CD4-positive, alpha-beta T cell (primary cell): ENCODE measurements at regions not wholly inside any gene's neighbourhood (a gene's known extent, or its start where the extent isn't known, plus 50 kb on each side); places are given as distances from the start of the nearest gene placed in this dataset.

Source experiments
- ATAC-seq: fragments of 200-7000 bp; cut with Tn5 transposase; one replicate; pipeline ENCODE4 v1.10.0; 2022; ENCODE audit warnings: mild to moderate bottlenecking; ENCODE audit not compliant: poor library complexity
- CTCF ChIA-PET: fragments of 350-600 bp; sonication (Branson Sonifier 250); formaldehyde crosslinking; loops from one replicate; lab custom pipeline; 2021; ENCODE audit warnings: antibody characterized with exemption, inconsistent platforms; lab: Charles Lee
- POLR2A ChIA-PET: fragments of 350-600 bp; sonication (Branson Sonifier 250); formaldehyde crosslinking; loops from one replicate; lab custom pipeline; 2021; ENCODE audit warnings: antibody characterized with exemption, inconsistent platforms; lab: Charles Lee
- DNase-seq, 14 experiments: peaks; one replicate each; pipeline ENCODE4 v3.0.0-alpha.2; 2013 to 2020; ENCODE audit warnings: mixed read lengths in 2 of 14
- H3K27ac ChIP-seq, 2 donors: one replicate each; pipeline versions ENCODE4 v1.5.1 to v1.7.0; 2013; ENCODE audit warnings: low read length in 2 of 2, low read depth in 1 of 2, mild to moderate bottlenecking in 1 of 2
- H3K27me3 ChIP-seq, 2 experiments: 1 replicate in 1 of 2; 2 replicates in 1 of 2; pipeline versions ENCODE4 v1.6.1 to v1.7.0; 2013; ENCODE audit warnings: low read length in 2 of 2, control low read depth in 1 of 2, mild to moderate bottlenecking in 1 of 2, moderate library complexity in 1 of 2; ENCODE audit not compliant: insufficient read depth in 2 of 2, control insufficient read depth in 1 of 2
- H3K36me3 ChIP-seq: one replicate; pipeline ENCODE4 v1.6.1; 2013; ENCODE audit warnings: low read length, control low read depth; ENCODE audit not compliant: insufficient read depth
- H3K4me1 ChIP-seq: one replicate; pipeline ENCODE4 v1.6.1; 2013; ENCODE audit warnings: low read length, control low read depth; ENCODE audit not compliant: insufficient read depth
- H3K4me3 ChIP-seq: one replicate; pipeline ENCODE4 v1.5.1; 2013; ENCODE audit warnings: mild to moderate bottlenecking, low read length, moderate library complexity
- H3K9me3 ChIP-seq, 2 experiments: 1 replicate in 1 of 2; 2 replicates in 1 of 2; pipeline versions ENCODE4 v1.6.1 to v1.7.0; 2013; ENCODE audit warnings: low read length in 2 of 2, mild to moderate bottlenecking in 2 of 2, control low read depth in 1 of 2, moderate library complexity in 1 of 2; ENCODE audit not compliant: control insufficient read depth in 1 of 2, insufficient read depth in 1 of 2
- H3K27ac Mint-ChIP-seq: one replicate; pipeline ENCODE4 v1.8.0; 2020; ENCODE audit warnings: mixed read lengths
- H3K27me3 Mint-ChIP-seq: one replicate; pipeline ENCODE4 v1.8.0; 2021; ENCODE audit warnings: mixed read lengths
- H3K36me3 Mint-ChIP-seq: one replicate; pipeline ENCODE4 v1.8.0; 2021; ENCODE audit warnings: low read depth, mixed read lengths
- H3K4me1 Mint-ChIP-seq: one replicate; pipeline ENCODE4 v1.8.0; 2021; ENCODE audit warnings: low read depth, mixed read lengths
- H3K4me3 Mint-ChIP-seq: one replicate; pipeline ENCODE4 v1.8.0; 2020; ENCODE audit warnings: mild to moderate bottlenecking, mixed read lengths
- H3K9me3 Mint-ChIP-seq: one replicate; pipeline ENCODE4 v1.8.0; 2020; ENCODE audit warnings: mixed read lengths
- intact Hi-C, 2 experiments: fragments of 100-400 bp; cut with DNase I in 1 of 2; cut with micrococcal nuclease in 1 of 2; formaldehyde crosslinking; loops; one replicate each; pipeline versions ENCODE4 v1.15.1 to v1.9.0; 2023 to 2025; cut with DNase I, micrococcal nuclease
- TF ChIP-seq, protein P1 (sequence below): fragments of 200-600 bp; IDR thresholded peaks from one replicate; pipeline ENCODE4 v1.8.0; 2022; ENCODE audit warnings: antibody characterized with exemption, mild to moderate bottlenecking

DNA sequence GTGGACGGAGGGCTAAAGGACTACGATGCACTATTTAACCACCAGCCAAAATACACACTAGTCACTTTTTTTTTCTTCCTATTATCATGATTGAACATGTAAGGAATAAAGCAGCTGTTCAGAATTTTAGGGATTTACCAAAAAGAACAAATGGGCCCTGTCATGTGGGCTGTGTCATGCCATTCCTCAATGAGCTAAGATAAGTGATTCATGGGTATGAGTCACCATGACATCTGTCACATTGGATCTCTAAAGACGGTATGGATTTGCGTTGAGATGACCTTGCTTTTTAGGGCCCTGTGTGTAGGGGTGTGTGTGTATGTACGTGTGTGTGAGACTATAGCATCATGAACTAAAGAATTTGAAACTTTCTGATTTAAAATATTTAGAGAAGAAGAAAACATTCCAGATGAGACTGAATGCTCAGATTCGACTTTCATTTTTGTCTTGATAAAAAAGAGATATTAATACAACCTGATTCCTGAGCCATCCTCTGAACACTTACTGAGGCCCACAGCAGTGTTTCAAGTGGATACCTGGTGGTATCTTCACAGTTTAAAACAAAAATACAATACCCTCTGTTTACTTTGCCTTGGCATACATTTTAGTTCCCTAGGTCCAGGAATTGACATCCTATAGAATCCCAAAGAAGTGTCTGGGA is 246.1 kb upstream of the DUSP10 start:
- H3K27me3 Mint-ChIP-seq = peaks cover 3% of the 10 kb centered on the region
- H3K9me3 Mint-ChIP-seq = no peaks in the 10 kb centered on the region
- H3K27ac Mint-ChIP-seq = no peak overlapping the region
- CTCF ChIA-PET = no interaction called here
- H3K4me3 Mint-ChIP-seq = no peak overlapping the region
- Histone ChIP-seq H3K9me3 (no peaks in the 10 kb centered on the region), H3K36me3 (no peaks in the 10 kb centered on the region), H3K27ac (no peak overlapping the region), H3K27me3 (no peaks in the 10 kb centered on the region), H3K4me1 (no peaks in the 10 kb centered on the region), H3K4me3 (no peak overlapping the region)
- no peaks in the 10 kb centered on the region for H3K36me3 Mint-ChIP-seq
- TF ChIP-seq, protein P1, sequence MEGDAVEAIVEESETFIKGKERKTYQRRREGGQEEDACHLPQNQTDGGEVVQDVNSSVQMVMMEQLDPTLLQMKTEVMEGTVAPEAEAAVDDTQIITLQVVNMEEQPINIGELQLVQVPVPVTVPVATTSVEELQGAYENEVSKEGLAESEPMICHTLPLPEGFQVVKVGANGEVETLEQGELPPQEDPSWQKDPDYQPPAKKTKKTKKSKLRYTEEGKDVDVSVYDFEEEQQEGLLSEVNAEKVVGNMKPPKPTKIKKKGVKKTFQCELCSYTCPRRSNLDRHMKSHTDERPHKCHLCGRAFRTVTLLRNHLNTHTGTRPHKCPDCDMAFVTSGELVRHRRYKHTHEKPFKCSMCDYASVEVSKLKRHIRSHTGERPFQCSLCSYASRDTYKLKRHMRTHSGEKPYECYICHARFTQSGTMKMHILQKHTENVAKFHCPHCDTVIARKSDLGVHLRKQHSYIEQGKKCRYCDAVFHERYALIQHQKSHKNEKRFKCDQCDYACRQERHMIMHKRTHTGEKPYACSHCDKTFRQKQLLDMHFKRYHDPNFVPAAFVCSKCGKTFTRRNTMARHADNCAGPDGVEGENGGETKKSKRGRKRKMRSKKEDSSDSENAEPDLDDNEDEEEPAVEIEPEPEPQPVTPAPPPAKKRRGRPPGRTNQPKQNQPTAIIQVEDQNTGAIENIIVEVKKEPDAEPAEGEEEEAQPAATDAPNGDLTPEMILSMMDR = no peak
- intact Hi-C loops = no loop called here
- POLR2A ChIA-PET = no interaction called here
- no peaks in the 10 kb centered on the region for H3K4me1 Mint-ChIP-seq
- DNase-seq (peak in 2 of 14 experiments; percentile 21 to 43), ATAC-seq (no peak)

GRCh38 chr1:221983444-221983843 is 241.6 kb upstream of the DUSP10 start:
- ChIA-PET POLR2A (no interaction called here), CTCF (no interaction called here)
- intact Hi-C loops = no loop called here
- no peak overlapping the region for H3K27ac Mint-ChIP-seq
- H3K36me3 Mint-ChIP-seq = no peaks in the 10 kb centered on the region
- H3K4me1 Mint-ChIP-seq = no peaks in the 10 kb centered on the region
- DNase-seq (no peak), ATAC-seq (no peak)
- no peaks in the 10 kb centered on the region for H3K9me3 Mint-ChIP-seq
- H3K9me3 ChIP-seq = no peaks in the 10 kb centered on the region
- no peak overlapping the region for H3K4me3 ChIP-seq
- peaks cover 9% of the 10 kb centered on the region for H3K27me3 Mint-ChIP-seq
- TF ChIP-seq, protein P1 = no peak
- H3K4me3 Mint-ChIP-seq = no peak overlapping the region
- H3K27me3 ChIP-seq = no peaks in the 10 kb centered on the region
- H3K36me3 ChIP-seq = no peaks in the 10 kb centered on the region
- no peak overlapping the region for H3K27ac ChIP-seq
- no peaks in the 10 kb centered on the region for H3K4me1 ChIP-seq

DNA sequence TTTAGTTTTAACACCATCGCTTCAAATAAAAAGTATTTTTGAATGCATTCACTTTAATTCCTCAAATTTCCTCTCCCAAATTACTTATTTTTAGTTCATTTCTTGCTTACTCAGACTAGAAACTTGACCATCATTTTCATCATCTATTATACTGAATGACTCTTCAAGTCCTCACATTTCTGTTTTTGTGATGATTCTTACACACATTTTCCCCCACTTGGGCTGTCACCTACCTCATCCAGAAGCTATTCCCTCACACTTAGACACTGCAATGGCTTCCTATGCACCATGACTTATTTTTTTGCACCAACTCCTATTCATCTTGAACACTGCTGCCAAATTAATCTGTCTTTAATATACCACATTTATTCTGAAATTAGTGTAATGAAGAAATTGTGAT is 239.6 kb upstream of the DUSP10 start:
- TF ChIP-seq, protein P1 = no peak
- H3K4me1 Mint-ChIP-seq = no peaks in the 10 kb centered on the region
- H3K36me3 Mint-ChIP-seq = no peaks in the 10 kb centered on the region
- peaks cover 9% of the 10 kb centered on the region for H3K27me3 Mint-ChIP-seq
- ChIA-PET POLR2A (no interaction called here), CTCF (no interaction called here)
- H3K27me3 ChIP-seq = no peaks in the 10 kb centered on the region
- H3K4me1 ChIP-seq = no peaks in the 10 kb centered on the region
- H3K9me3 ChIP-seq = no peaks in the 10 kb centered on the region
- no peaks in the 10 kb centered on the region for H3K9me3 Mint-ChIP-seq
- H3K4me3 Mint-ChIP-seq = no peak overlapping the region
- ATAC-seq (no peak), DNase-seq (no peak)
- no peak overlapping the region for H3K4me3 ChIP-seq
- H3K27ac Mint-ChIP-seq = no peak overlapping the region
- intact Hi-C loops = no loop called here
- no peaks in the 10 kb centered on the region for H3K36me3 ChIP-seq
- H3K27ac ChIP-seq = no peak overlapping the region
